ENCODE measurements at regions not wholly inside any gene's neighbourhood (a gene's known extent, or its start where the extent isn't known, plus 50 kb on each side); places are given as distances from the start of the nearest gene placed in this dataset.

- no peak overlapping the region for H3K4me2 ChIP-seq (ENCODE audit: unreplicated experiment)
- no peak overlapping the region for H2AFZ ChIP-seq
- in situ Hi-C loops (cut with MboI), result no loop called here
- H3K27ac ChIP-seq, result no peak overlapping the region
- DNase-seq, result no peak
- no peaks in the 10 kb centered on the region for H4K20me1 ChIP-seq (ENCODE audit: insufficient read depth)
- H3K9me2 ChIP-seq (ENCODE audit: insufficient read depth), result no peaks in the 10 kb centered on the region
- no peaks in the 10 kb centered on the region for H3K79me2 ChIP-seq (ENCODE audit: insufficient read depth)
- H3K9me3 ChIP-seq (ENCODE audit: low read depth), result no peaks in the 10 kb centered on the region
- no peaks in the 10 kb centered on the region for H3K27me3 ChIP-seq (replicated peaks; ENCODE audit: insufficient read depth)
- H3K4me3 ChIP-seq, result no peak overlapping the region
- H3K9ac ChIP-seq, result no peak overlapping the region
- H3F3A ChIP-seq (ENCODE audit: insufficient read depth), result no peaks in the 10 kb centered on the region
- TF ChIP-seq EZH2phosphoT487 (IDR thresholded peaks at IDR 0.05; ENCODE audit: insufficient read depth, low read depth), result no peak
- no peak for TF ChIP-seq EZH2 (IDR thresholded peaks at IDR 0.05; ENCODE audit: insufficient read depth, poor library complexity, severe bottlenecking)
- WGBS, 2 experiments (ENCODE audit: low coverage in 1 of 2, low lambda C conversion rate in 2 of 2, missing lambda C conversion rate in 2 of 2), result 82 to 89% methylated on average over 1 of the region's 1 CpG
- H3K36me3 ChIP-seq (ENCODE audit: low read depth), result no peaks in the 10 kb centered on the region
- no peaks in the 10 kb centered on the region for H3K4me1 ChIP-seq (ENCODE audit: insufficient read depth)
These were observed 296.0 kb downstream of the TBX15 start for GRCh38 chr1:118692143-118692542.

DNA sequence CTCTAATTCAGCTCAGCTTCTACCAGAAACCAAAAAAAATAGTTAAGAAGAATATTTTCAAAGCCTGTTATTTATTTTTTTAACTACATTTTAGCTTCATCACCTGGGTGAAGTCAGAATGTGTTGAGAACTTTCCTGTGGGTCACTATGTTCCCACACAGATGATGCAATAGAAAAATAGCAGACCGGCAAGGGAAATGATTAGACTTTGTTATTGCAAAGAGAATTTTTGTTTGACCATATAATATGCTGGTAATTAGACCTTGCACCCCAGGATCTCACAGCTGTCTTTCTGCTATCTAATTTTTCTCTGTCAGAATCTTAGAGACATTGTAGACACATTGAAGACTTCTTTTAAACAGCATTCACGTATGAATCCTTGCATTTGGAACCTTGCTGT, 299.3 kb downstream of the TBX15 start:
- in situ Hi-C loops (cut with MboI), result no loop called here
- H3K9me3 ChIP-seq (ENCODE audit: low read depth), result no peaks in the 10 kb centered on the region
- no peaks in the 10 kb centered on the region for H3K27me3 ChIP-seq (replicated peaks; ENCODE audit: insufficient read depth)
- no peak overlapping the region for H2AFZ ChIP-seq
- H3K4me2 ChIP-seq (ENCODE audit: unreplicated experiment), result no peak overlapping the region
- no peaks in the 10 kb centered on the region for H4K20me1 ChIP-seq (ENCODE audit: insufficient read depth)
- H3K79me2 ChIP-seq (ENCODE audit: insufficient read depth), result no peaks in the 10 kb centered on the region
- no peak for DNase-seq
- H3K9me2 ChIP-seq (ENCODE audit: insufficient read depth), result no peaks in the 10 kb centered on the region
- H3K4me3 ChIP-seq, result no peak overlapping the region
- H3K4me1 ChIP-seq (ENCODE audit: insufficient read depth), result no peaks in the 10 kb centered on the region
- no peaks in the 10 kb centered on the region for H3K36me3 ChIP-seq (ENCODE audit: low read depth)
- H3F3A ChIP-seq (ENCODE audit: insufficient read depth), result no peaks in the 10 kb centered on the region
- no peak overlapping the region for H3K9ac ChIP-seq
- WGBS, 2 experiments (ENCODE audit: low coverage in 1 of 2, low lambda C conversion rate in 2 of 2, missing lambda C conversion rate in 2 of 2), result 72 to 77% methylated on average over 2 of the region's 2 CpGs
- no peak for TF ChIP-seq EZH2 (IDR thresholded peaks at IDR 0.05; ENCODE audit: insufficient read depth, poor library complexity, severe bottlenecking)
- H3K27ac ChIP-seq, result no peak overlapping the region

GRCh38 chr1:118661769-118662320, 326.3 kb downstream of the TBX15 start:
- Histone ChIP-seq H3K9ac (no peak overlapping the region), H3K27me3 (replicated peaks; ENCODE audit: insufficient read depth) (no peaks in the 10 kb centered on the region), H3K9me2 (ENCODE audit: insufficient read depth) (no peaks in the 10 kb centered on the region), H3K4me3 (no peak overlapping the region), H4K20me1 (ENCODE audit: insufficient read depth) (no peaks in the 10 kb centered on the region), H3K36me3 (ENCODE audit: low read depth) (no peaks in the 10 kb centered on the region), H2AFZ (no peak overlapping the region), H3K79me2 (ENCODE audit: insufficient read depth) (no peaks in the 10 kb centered on the region), H3K9me3 (ENCODE audit: low read depth) (no peaks in the 10 kb centered on the region), H3K4me1 (ENCODE audit: insufficient read depth) (no peaks in the 10 kb centered on the region), H3K4me2 (ENCODE audit: unreplicated experiment) (no peak overlapping the region), H3F3A (ENCODE audit: insufficient read depth) (peaks cover 9% of the 10 kb centered on the region; the same call in 1 of the 2 replicates), H3K27ac (no peak overlapping the region)
- TF ChIP-seq EZH2phosphoT487 (IDR thresholded peaks at IDR 0.05; ENCODE audit: insufficient read depth, low read depth) (no peak), EZH2 (IDR thresholded peaks at IDR 0.05; ENCODE audit: insufficient read depth, poor library complexity, severe bottlenecking) (no peak)
- DNase-seq, result peak; percentile 10
- in situ Hi-C loops (cut with MboI), result no loop called here
- WGBS, 2 experiments (ENCODE audit: low coverage in 1 of 2, low lambda C conversion rate in 2 of 2, missing lambda C conversion rate in 2 of 2), result 77 to 85% methylated on average over 2 of the region's 2 CpGs

DNA sequence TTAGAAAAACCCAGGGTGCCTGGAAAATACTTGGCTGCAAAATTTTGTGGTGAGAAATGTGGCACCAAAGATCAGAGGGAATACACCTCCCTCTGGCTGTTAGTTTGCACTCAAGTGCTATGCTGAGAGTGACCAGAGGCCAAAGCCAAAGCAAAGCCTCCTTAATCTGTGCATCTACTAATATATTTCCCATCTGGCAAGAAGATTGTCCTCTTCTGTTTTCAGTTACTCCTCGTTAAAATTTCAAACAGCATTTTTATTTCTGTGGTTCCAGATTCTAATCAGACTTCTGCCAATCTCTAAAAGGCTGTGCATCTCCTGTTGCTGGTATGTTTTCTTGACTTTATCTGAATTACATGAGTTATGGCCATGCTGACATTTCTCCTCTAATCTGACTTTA, 327.4 kb downstream of the TBX15 start:
- Histone ChIP-seq H3K27ac (no peak overlapping the region), H3K9me3 (ENCODE audit: low read depth) (no peaks in the 10 kb centered on the region), H3K9me2 (ENCODE audit: insufficient read depth) (no peaks in the 10 kb centered on the region), H3K4me2 (ENCODE audit: unreplicated experiment) (no peak overlapping the region), H3K4me3 (no peak overlapping the region), H3K4me1 (ENCODE audit: insufficient read depth) (no peaks in the 10 kb centered on the region), H3K9ac (no peak overlapping the region), H3K36me3 (ENCODE audit: low read depth) (no peaks in the 10 kb centered on the region), H3K27me3 (replicated peaks; ENCODE audit: insufficient read depth) (no peaks in the 10 kb centered on the region), H3F3A (ENCODE audit: insufficient read depth) (peaks cover 9% of the 10 kb centered on the region; the same call in 1 of the 2 replicates), H3K79me2 (ENCODE audit: insufficient read depth) (no peaks in the 10 kb centered on the region), H4K20me1 (ENCODE audit: insufficient read depth) (no peaks in the 10 kb centered on the region), H2AFZ (no peak overlapping the region)
- no peak for DNase-seq
- no peak for TF ChIP-seq EZH2phosphoT487 (IDR thresholded peaks at IDR 0.05; ENCODE audit: insufficient read depth, low read depth)
- TF ChIP-seq EZH2 (IDR thresholded peaks at IDR 0.05; ENCODE audit: insufficient read depth, poor library complexity, severe bottlenecking), result no peak
- in situ Hi-C loops (cut with MboI), result no loop called here
- 0 to 22% methylated on average over 1 of the region's 1 CpG for WGBS, 2 experiments (ENCODE audit: low coverage in 1 of 2, low lambda C conversion rate in 2 of 2, missing lambda C conversion rate in 2 of 2)

DNA sequence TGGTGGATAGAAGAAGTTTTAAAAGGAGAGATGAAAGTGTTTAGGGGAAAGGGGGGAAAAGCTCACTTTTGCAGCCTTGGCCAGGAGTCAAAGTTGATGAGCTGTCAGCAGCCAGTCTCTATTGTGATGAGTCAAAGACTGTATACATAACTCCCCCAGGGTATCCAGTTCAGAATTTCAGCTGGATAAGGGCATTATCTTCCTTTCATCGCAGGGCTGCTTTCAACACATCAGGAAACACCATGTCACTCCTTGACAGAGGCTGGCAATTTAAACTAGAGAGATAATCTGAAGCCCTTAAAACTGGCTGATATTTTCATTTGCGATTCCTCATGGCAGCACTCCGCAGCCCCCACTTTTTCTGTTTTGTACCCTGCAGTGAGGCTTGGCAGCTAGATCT, 328.5 kb downstream of the TBX15 start:
- Histone ChIP-seq H3K9me2 (ENCODE audit: insufficient read depth) (no peaks in the 10 kb centered on the region), H3K27me3 (replicated peaks; ENCODE audit: insufficient read depth) (no peaks in the 10 kb centered on the region), H3K36me3 (ENCODE audit: low read depth) (no peaks in the 10 kb centered on the region), H3K27ac (no peak overlapping the region), H3K4me3 (no peak overlapping the region), H3K9ac (no peak overlapping the region), H2AFZ (no peak overlapping the region), H4K20me1 (ENCODE audit: insufficient read depth) (no peaks in the 10 kb centered on the region), H3K4me1 (ENCODE audit: insufficient read depth) (no peaks in the 10 kb centered on the region), H3K4me2 (ENCODE audit: unreplicated experiment) (no peak overlapping the region), H3K79me2 (ENCODE audit: insufficient read depth) (no peaks in the 10 kb centered on the region), H3F3A (ENCODE audit: insufficient read depth) (peaks cover 9% of the 10 kb centered on the region; the same call in 1 of the 2 replicates), H3K9me3 (ENCODE audit: low read depth) (no peaks in the 10 kb centered on the region)
- in situ Hi-C loops (cut with MboI), result no loop called here
- WGBS, 2 experiments (ENCODE audit: low coverage in 1 of 2, low lambda C conversion rate in 2 of 2, missing lambda C conversion rate in 2 of 2), result 47 to 48% methylated on average over 3 of the region's 3 CpGs
- TF ChIP-seq EZH2phosphoT487 (IDR thresholded peaks at IDR 0.05; ENCODE audit: insufficient read depth, low read depth) (no peak), EZH2 (IDR thresholded peaks at IDR 0.05; ENCODE audit: insufficient read depth, poor library complexity, severe bottlenecking) (no peak)
- DNase-seq, result peak; percentile 6

Measured in GM23248 (cell line).